CD14-positive monocyte (primary cell): ENCODE measurements at regions not wholly inside any gene's neighbourhood (a gene's known extent, or its start where the extent isn't known, plus 50 kb on each side); places are given as distances from the start of the nearest gene placed in this dataset.

Experiments
- DNase-seq, 3 donors: peaks; one replicate each; pipeline ENCODE4 v3.0.0-alpha.2; 2011 to 2022
- H2AFZ ChIP-seq: 2 replicates; pipeline ENCODE4 v1.6.0; 2012; ENCODE audit warnings: mild to moderate bottlenecking, low read depth, low read length, inconsistent platforms; ENCODE audit not compliant: insufficient read depth, poor library complexity, severe bottlenecking
- H3K27ac ChIP-seq, 2 donors: 1 replicate in 1 of 2; 2 replicates in 1 of 2; pipeline ENCODE4 v1.5.1; 2012 to 2013; ENCODE audit warnings: low read length in 2 of 2, control low read depth in 1 of 2, inconsistent platforms in 1 of 2, low read depth in 1 of 2, mild to moderate bottlenecking in 1 of 2
- H3K27me3 ChIP-seq, 2 donors: one replicate each; pipeline versions ENCODE4 v1.6.0 to v1.6.1; 2011 to 2013; ENCODE audit warnings: low read length in 2 of 2; ENCODE audit not compliant: control insufficient read depth in 2 of 2, insufficient read depth in 2 of 2
- H3K36me3 ChIP-seq, 2 donors: replicated peaks in 1 of 2; 1 replicate in 1 of 2; 2 replicates in 1 of 2; pipeline versions ENCODE4 v1.5.1 to v1.6.1; 2012 to 2013; ENCODE audit warnings: low read length in 2 of 2, control low read depth in 1 of 2, inconsistent platforms in 1 of 2, mild to moderate bottlenecking in 1 of 2; ENCODE audit not compliant: insufficient read depth in 2 of 2, control insufficient read depth in 1 of 2
- H3K4me1 ChIP-seq, 2 donors: 1 replicate in 1 of 2; 2 replicates in 1 of 2; pipeline versions ENCODE4 v1.5.1 to v1.6.1; 2012 to 2013; ENCODE audit warnings: low read length in 2 of 2, control low read depth in 1 of 2, inconsistent platforms in 1 of 2, mild to moderate bottlenecking in 1 of 2, moderate library complexity in 1 of 2; ENCODE audit not compliant: insufficient read depth in 2 of 2, control insufficient read depth in 1 of 2
- H3K4me2 ChIP-seq: replicated peaks from 2 replicates; pipeline ENCODE3; 2012; ENCODE audit warnings: low read length, moderate library complexity, mild to moderate bottlenecking; ENCODE audit not compliant: poor library complexity, severe bottlenecking; ENCODE audit errors: extremely low read depth
- H3K4me3 ChIP-seq, 3 experiments: fragments of 200-600 bp in 1 of 3; sonication (generic) in 1 of 3; replicated peaks in 1 of 3; 1 replicate in 2 of 3; 2 replicates in 1 of 3; pipeline ENCODE4 v1.5.1; 2011 to 2013; ENCODE audit warnings: low read length in 3 of 3, mild to moderate bottlenecking in 3 of 3, control low read depth in 2 of 3, low read depth in 2 of 3, inconsistent platforms in 1 of 3, moderate library complexity in 1 of 3
- H3K79me2 ChIP-seq: 2 replicates; pipeline ENCODE4 v1.6.0; 2012; ENCODE audit warnings: mild to moderate bottlenecking, control low read depth, inconsistent platforms, low read length, moderate library complexity; ENCODE audit not compliant: insufficient read depth
- H3K9ac ChIP-seq: 2 replicates; pipeline ENCODE4 v1.6.0; 2017; ENCODE audit warnings: low read length, mild to moderate bottlenecking; ENCODE audit not compliant: insufficient read depth, poor library complexity, severe bottlenecking
- H3K9me3 ChIP-seq, 2 donors: replicated peaks in 1 of 2; 1 replicate in 1 of 2; 2 replicates in 1 of 2; pipeline versions ENCODE4 v1.5.1 to v1.6.1; 2012 to 2013; ENCODE audit warnings: low read length in 2 of 2, control low read depth in 1 of 2; ENCODE audit not compliant: control insufficient read depth in 1 of 2, insufficient read depth in 1 of 2
- H4K20me1 ChIP-seq: 2 replicates; pipeline ENCODE4 v1.6.0; 2012; ENCODE audit warnings: mild to moderate bottlenecking, low read length, control low read depth, moderate library complexity; ENCODE audit not compliant: insufficient read depth
- H3K27ac Mint-ChIP-seq, 7 donors: one replicate each; pipeline ENCODE4 v1.8.0; 2020; ENCODE audit warnings: mild to moderate bottlenecking in 7 of 7, mixed read lengths in 7 of 7, moderate library complexity in 6 of 7, inconsistent platforms in 2 of 7
- H3K27me3 Mint-ChIP-seq, 3 donors: one replicate each; pipeline ENCODE4 v1.8.0; 2021 to 2022; ENCODE audit warnings: low read depth in 3 of 3, mild to moderate bottlenecking in 3 of 3, mixed read lengths in 3 of 3, moderate library complexity in 3 of 3, inconsistent platforms in 1 of 3
- H3K36me3 Mint-ChIP-seq, 2 donors: one replicate each; pipeline ENCODE4 v1.8.0; 2020; ENCODE audit warnings: mixed read lengths in 2 of 2, inconsistent platforms in 1 of 2, mild to moderate bottlenecking in 1 of 2
- H3K4me1 Mint-ChIP-seq: one replicate; pipeline ENCODE4 v1.8.0; 2020; ENCODE audit warnings: mild to moderate bottlenecking, mixed read lengths
- H3K4me3 Mint-ChIP-seq, 2 donors: one replicate each; pipeline ENCODE4 v1.8.0; 2020; ENCODE audit warnings: mild to moderate bottlenecking in 2 of 2, mixed read lengths in 2 of 2, moderate library complexity in 1 of 2
- H3K9me3 Mint-ChIP-seq, 7 donors: one replicate each; pipeline ENCODE4 v1.8.0; 2020 to 2022; ENCODE audit warnings: mixed read lengths in 7 of 7, mild to moderate bottlenecking in 6 of 7, moderate library complexity in 6 of 7, inconsistent platforms in 2 of 7
- WGBS: methylation state at CpG from one replicate; pipeline ENCODE4 v1.1.5; 2013; ENCODE audit warnings: missing lambda C conversion rate; ENCODE audit not compliant: insufficient coverage; 5-methylcytosine and 5-hydroxymethylcytosine counted together
- intact Hi-C, 2 donors: fragments of 100-400 bp; cut with micrococcal nuclease; formaldehyde crosslinking; loops; one replicate each; pipeline versions ENCODE4 v1.15.0 to v1.15.1; 2023
- TF ChIP-seq, protein P1 (sequence below): fragments of 200-600 bp; IDR thresholded peaks from one replicate; pipeline ENCODE4 v1.8.0; 2022; ENCODE audit warnings: antibody characterized with exemption, mild to moderate bottlenecking

DNA sequence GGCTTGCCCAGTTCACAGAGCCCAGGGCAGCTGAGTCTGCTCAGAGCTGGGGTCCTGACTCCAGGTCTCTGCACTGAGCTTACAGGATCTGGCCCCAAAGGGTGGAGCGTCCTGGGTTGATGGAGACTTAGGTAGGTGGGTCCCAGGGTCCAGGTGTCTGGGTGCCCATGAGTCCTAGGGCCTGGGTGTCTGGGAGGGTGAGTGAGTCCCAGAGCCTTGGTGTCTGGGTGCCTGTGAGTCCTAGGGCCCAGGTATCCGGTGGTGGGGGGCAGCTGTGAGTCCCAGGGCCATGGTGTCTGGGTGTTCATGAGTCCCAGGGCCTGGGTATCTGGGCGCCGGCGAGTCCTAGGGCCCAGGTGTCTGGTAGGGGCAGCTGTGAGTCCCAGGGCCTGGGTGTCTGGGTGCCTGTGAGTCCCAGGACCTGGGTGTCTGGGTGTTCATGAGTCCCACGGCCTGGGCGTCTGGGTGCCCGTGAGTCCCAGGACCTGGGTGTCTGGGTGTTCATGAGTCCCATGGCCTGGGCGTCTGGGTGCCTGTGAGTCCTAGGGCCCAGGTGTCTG lies 1505.6 kb downstream of the BRD1 start:
- Mint-ChIP-seq H3K27ac (no peak overlapping the region), H3K36me3 (no peaks in the 10 kb centered on the region), H3K27me3 (peaks cover 0 to 2% (median 0%) of the 10 kb centered on the region in 3 donors), H3K4me3 (no peak overlapping the region), H3K9me3 (peaks cover 6 to 17% (median 10%) of the 10 kb centered on the region in 7 donors), H3K4me1 (no peaks in the 10 kb centered on the region)
- WGBS = 77% methylated on average over 9 of the region's 9 CpGs
- H4K20me1 ChIP-seq = no peaks in the 10 kb centered on the region
- peaks cover 0 to 14% of the 10 kb centered on the region in 2 donors for H3K9me3 ChIP-seq
- no peak overlapping the region for H3K9ac ChIP-seq
- no peaks in the 10 kb centered on the region for H3K36me3 ChIP-seq
- no peak overlapping the region for H3K4me3 ChIP-seq
- H3K4me1 ChIP-seq = no peaks in the 10 kb centered on the region
- H3K4me2 ChIP-seq = no peak overlapping the region
- no peak for DNase-seq
- H2AFZ ChIP-seq = no peak overlapping the region
- intact Hi-C loops = no loop called here
- H3K27ac ChIP-seq = no peak overlapping the region
- TF ChIP-seq, protein P1, sequence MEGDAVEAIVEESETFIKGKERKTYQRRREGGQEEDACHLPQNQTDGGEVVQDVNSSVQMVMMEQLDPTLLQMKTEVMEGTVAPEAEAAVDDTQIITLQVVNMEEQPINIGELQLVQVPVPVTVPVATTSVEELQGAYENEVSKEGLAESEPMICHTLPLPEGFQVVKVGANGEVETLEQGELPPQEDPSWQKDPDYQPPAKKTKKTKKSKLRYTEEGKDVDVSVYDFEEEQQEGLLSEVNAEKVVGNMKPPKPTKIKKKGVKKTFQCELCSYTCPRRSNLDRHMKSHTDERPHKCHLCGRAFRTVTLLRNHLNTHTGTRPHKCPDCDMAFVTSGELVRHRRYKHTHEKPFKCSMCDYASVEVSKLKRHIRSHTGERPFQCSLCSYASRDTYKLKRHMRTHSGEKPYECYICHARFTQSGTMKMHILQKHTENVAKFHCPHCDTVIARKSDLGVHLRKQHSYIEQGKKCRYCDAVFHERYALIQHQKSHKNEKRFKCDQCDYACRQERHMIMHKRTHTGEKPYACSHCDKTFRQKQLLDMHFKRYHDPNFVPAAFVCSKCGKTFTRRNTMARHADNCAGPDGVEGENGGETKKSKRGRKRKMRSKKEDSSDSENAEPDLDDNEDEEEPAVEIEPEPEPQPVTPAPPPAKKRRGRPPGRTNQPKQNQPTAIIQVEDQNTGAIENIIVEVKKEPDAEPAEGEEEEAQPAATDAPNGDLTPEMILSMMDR = no peak
- H3K27me3 ChIP-seq = no peaks in the 10 kb centered on the region
- H3K79me2 ChIP-seq = no peaks in the 10 kb centered on the region

DNA sequence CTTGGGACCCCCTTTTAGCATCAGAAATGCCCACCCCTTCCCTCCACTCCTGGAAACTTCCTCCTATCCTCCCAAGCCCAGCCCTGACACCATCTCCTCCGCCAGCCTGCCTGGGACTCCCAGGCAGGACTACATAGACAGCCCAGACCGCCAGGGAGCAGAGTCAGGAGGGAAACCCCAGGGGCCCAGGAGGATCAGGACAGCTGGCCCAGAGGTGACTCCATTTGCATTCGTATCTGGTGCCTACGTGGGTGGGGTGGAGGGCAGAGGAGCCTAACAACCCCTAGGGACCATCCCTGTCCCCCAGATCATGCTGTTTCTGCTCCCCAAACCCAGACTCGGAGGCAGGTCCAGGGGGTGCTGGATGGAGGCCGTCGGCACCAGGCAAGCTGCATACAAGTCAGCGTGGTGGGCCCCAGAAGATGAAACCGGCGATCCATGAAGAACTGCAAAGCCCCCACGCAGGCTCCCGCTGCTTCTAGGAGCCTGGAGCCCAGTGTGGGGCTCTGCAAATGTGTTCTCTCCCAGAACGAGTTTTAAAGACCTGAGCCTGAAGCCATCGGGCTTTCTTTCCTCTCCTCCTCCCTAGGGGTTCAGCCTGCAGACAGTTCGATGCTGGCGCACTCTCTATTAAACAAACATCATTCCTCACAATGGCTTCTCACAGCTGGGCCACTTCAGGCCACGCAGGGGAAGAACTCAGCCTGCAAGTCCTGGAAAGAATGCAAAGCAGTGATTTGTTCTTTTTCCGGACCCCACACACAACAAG lies 1506.8 kb downstream of the BRD1 start:
- WGBS = 79% methylated on average over 16 of the region's 18 CpGs
- H3K4me3 Mint-ChIP-seq = no peak overlapping the region

More for the DNA sequence above, 1506.8 kb downstream of the BRD1 start:
- Histone ChIP-seq H4K20me1 (no peaks in the 10 kb centered on the region), H3K4me2 (no peak overlapping the region), H3K4me3 (no peak overlapping the region), H3K27ac (no peak overlapping the region), H3K4me1 (no peaks in the 10 kb centered on the region), H3K27me3 (no peaks in the 10 kb centered on the region), H3K36me3 (no peaks in the 10 kb centered on the region), H2AFZ (no peak overlapping the region), H3K9me3 (peaks cover 0 to 14% of the 10 kb centered on the region in 2 donors), H3K79me2 (no peaks in the 10 kb centered on the region), H3K9ac (no peak overlapping the region)
- H3K36me3 Mint-ChIP-seq = no peaks in the 10 kb centered on the region
- intact Hi-C loops = no loop called here
- H3K27me3 Mint-ChIP-seq = peaks cover 0 to 2% (median 2%) of the 10 kb centered on the region in 3 donors
- no peaks in the 10 kb centered on the region for H3K4me1 Mint-ChIP-seq
- TF ChIP-seq, protein P1 = no peak
- DNase-seq = no peak
- H3K27ac Mint-ChIP-seq = no peak overlapping the region
- H3K9me3 Mint-ChIP-seq = peaks cover 6 to 15% (median 9%) of the 10 kb centered on the region in 7 donors
